PC-3 (cell line): ENCODE measurements at regions not wholly inside any gene's neighbourhood (a gene's known extent, or its start where the extent isn't known, plus 50 kb on each side); places are given as distances from the start of the nearest gene placed in this dataset.

ENCODE experiments used
- ATAC-seq: fragments of 200-7000 bp; cut with Tn5 transposase; 2 replicates; pipeline ENCODE4 v1.9.1; 2020; ENCODE audit warnings: mild to moderate bottlenecking, moderate library complexity
- BruUV-seq: library from RNA; stranded (reverse); fragments of 400-500 nt; replicated peaks from 2 replicates; lab custom pipeline; 2021; lab: Mats Ljungman, UMichigan
- CTCF ChIA-PET: fragments of 300-600 bp; sonication (Branson Sonifier 250); formaldehyde crosslinking; loops from one replicate; lab custom pipeline; 2022; ENCODE audit warnings: antibody characterized with exemption; lab: Charles Lee
- POLR2A ChIA-PET: fragments of 300-600 bp; sonication (Branson Sonifier 250); formaldehyde crosslinking; loops from one replicate; lab custom pipeline; 2022; ENCODE audit warnings: antibody characterized with exemption; ENCODE audit not compliant: unreplicated experiment; lab: Charles Lee
- DNase-seq: peaks from one replicate; pipeline ENCODE4 v3.0.0-alpha.2; 2015
- H2AFZ ChIP-seq: fragments of 300-600 bp; sonication (generic); 2 replicates; pipeline ENCODE4 v1.6.0; 2016; ENCODE audit warnings: antibody characterized with exemption, low read length
- H3F3A ChIP-seq: fragments of 300-600 bp; sonication (generic); one replicate; pipeline ENCODE4 v1.6.0; 2017; ENCODE audit warnings: antibody characterized with exemption, low read length, control low read depth, mild to moderate bottlenecking; ENCODE audit not compliant: unreplicated experiment
- H3K27ac ChIP-seq: fragments of 300-600 bp; sonication (generic); 2 replicates; pipeline ENCODE4 v1.5.1; 2016; ENCODE audit warnings: mild to moderate bottlenecking, low read length
- H3K27me3 ChIP-seq: fragments of 300-600 bp; sonication (generic); 2 replicates; pipeline ENCODE4 v1.6.1; 2016; ENCODE audit warnings: low read length, mixed read lengths
- H3K36me3 ChIP-seq: fragments of 300-600 bp; sonication (generic); 2 replicates; pipeline ENCODE4 v1.6.1; 2016; ENCODE audit warnings: low read depth, mixed run types, low read length, mixed read lengths
- H3K4me1 ChIP-seq: fragments of 300-600 bp; sonication (generic); 2 replicates; pipeline ENCODE4 v1.5.1; 2016; ENCODE audit warnings: low read length; ENCODE audit not compliant: insufficient read depth
- H3K4me2 ChIP-seq: fragments of 300-600 bp; sonication (generic); 2 replicates; pipeline ENCODE4 v1.6.0; 2016; ENCODE audit warnings: low read length
- H3K4me3 ChIP-seq: fragments of 300-600 bp; sonication (generic); 2 replicates; pipeline ENCODE4 v1.5.1; 2016; ENCODE audit warnings: mild to moderate bottlenecking, low read length, mixed read lengths
- H3K79me2 ChIP-seq: fragments of 300-600 bp; sonication (generic); 2 replicates; pipeline ENCODE4 v1.6.1; 2017; ENCODE audit warnings: low read length, mixed read lengths
- H3K9ac ChIP-seq: fragments of 300-600 bp; sonication (generic); 2 replicates; pipeline ENCODE4 v1.6.0; 2016; ENCODE audit warnings: mild to moderate bottlenecking, low read length
- H3K9me2 ChIP-seq: fragments of 300-600 bp; sonication (generic); replicated peaks from 2 replicates; pipeline ENCODE4 v1.6.1; 2016; ENCODE audit warnings: mixed run types, low read length, mixed read lengths
- H3K9me3 ChIP-seq: fragments of 300-600 bp; sonication (generic); 2 replicates; pipeline ENCODE4 v1.6.1; 2016; ENCODE audit warnings: low read length, mixed read lengths
- H4K20me1 ChIP-seq: fragments of 300-600 bp; sonication (generic); 2 replicates; pipeline ENCODE4 v1.6.1; 2016; ENCODE audit warnings: low read length, mixed read lengths
- EZH2 ChIP-seq: fragments of 300-600 bp; sonication (generic); IDR thresholded peaks from one replicate; pipeline ENCODE4 v1.6.1; 2017; ENCODE audit warnings: antibody characterized with exemption, mild to moderate bottlenecking, low read length; ENCODE audit not compliant: unreplicated experiment
- EZH2phosphoT487 ChIP-seq: fragments of 300-600 bp; sonication (generic); IDR thresholded peaks from 2 replicates; pipeline ENCODE4 v1.6.1; 2018; ENCODE audit warnings: mild to moderate bottlenecking, antibody characterized with exemption, low read length, borderline replicate concordance
- intact Hi-C: fragments of 100-400 bp; cut with micrococcal nuclease; formaldehyde crosslinking; loops from 2 replicates; pipeline ENCODE4 v1.9.0; 2023
- TF ChIP-seq, protein P1 (sequence below): fragments of 300-600 bp; sonication (generic); conservative IDR thresholded peaks from 2 replicates; pipeline ENCODE4 v1.5.1; 2017; ENCODE audit warnings: antibody characterized with exemption, low read depth, mild to moderate bottlenecking, low read length

DNA sequence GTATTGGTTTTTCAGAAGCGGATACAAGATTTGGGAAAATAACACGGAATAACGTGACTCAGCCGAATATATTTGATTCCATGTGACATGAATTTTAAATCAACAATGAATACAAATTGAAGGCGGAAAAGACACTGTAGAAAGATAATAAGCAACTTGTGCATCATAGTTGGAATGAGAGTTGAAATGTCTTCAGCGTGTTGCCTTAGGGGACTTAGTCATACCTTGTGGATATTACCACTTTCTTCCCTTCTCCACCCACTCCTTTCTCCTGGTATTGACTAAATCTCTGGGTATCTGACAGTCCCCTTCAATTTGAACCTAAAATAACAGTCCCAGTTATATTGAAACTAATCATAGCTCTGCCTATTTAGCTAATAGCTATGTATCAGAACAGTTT lies 2373.1 kb upstream of the RAG2 start:
- intact Hi-C loops, result loop anchor here (2.0 to 10.0 kb wide), 3 partner anchors 20 to 396 kb away; no protein-coding TSS in a partner anchor
- no peaks in the 10 kb centered on the region for H3K27me3 ChIP-seq
- POLR2A ChIA-PET, result no interaction called here
- no peaks in the 10 kb centered on the region for H3K9me3 ChIP-seq
- ATAC-seq (peak; percentile 99), DNase-seq (peak; percentile 85)
- H3K9me2 ChIP-seq, result no peaks in the 10 kb centered on the region
- H4K20me1 ChIP-seq, result no peaks in the 10 kb centered on the region
- peak overlapping the region; percentile 67 for H3K27ac ChIP-seq
- no peak overlapping the region for H3K4me3 ChIP-seq
- peaks cover 13% of the 10 kb centered on the region for H3K4me1 ChIP-seq
- BruUV-seq, result no TSS peak
- H3K4me2 ChIP-seq, result peak overlapping the region; percentile 21; the same call in 1 of the 2 replicates
- 0 out of 2 replicates have a peak overlapping the region, but pooled peaks have one; percentile 31 for H3K9ac ChIP-seq
- H3K79me2 ChIP-seq, result no peaks in the 10 kb centered on the region
- no peaks in the 10 kb centered on the region for H3K36me3 ChIP-seq
- TF ChIP-seq, protein P1, sequence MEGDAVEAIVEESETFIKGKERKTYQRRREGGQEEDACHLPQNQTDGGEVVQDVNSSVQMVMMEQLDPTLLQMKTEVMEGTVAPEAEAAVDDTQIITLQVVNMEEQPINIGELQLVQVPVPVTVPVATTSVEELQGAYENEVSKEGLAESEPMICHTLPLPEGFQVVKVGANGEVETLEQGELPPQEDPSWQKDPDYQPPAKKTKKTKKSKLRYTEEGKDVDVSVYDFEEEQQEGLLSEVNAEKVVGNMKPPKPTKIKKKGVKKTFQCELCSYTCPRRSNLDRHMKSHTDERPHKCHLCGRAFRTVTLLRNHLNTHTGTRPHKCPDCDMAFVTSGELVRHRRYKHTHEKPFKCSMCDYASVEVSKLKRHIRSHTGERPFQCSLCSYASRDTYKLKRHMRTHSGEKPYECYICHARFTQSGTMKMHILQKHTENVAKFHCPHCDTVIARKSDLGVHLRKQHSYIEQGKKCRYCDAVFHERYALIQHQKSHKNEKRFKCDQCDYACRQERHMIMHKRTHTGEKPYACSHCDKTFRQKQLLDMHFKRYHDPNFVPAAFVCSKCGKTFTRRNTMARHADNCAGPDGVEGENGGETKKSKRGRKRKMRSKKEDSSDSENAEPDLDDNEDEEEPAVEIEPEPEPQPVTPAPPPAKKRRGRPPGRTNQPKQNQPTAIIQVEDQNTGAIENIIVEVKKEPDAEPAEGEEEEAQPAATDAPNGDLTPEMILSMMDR, result no peak
- no peak for TF ChIP-seq EZH2
- no peak for TF ChIP-seq EZH2phosphoT487
- CTCF ChIA-PET, result no interaction called here
- no peak overlapping the region for H2AFZ ChIP-seq
- H3F3A ChIP-seq, result no peaks in the 10 kb centered on the region

DNA sequence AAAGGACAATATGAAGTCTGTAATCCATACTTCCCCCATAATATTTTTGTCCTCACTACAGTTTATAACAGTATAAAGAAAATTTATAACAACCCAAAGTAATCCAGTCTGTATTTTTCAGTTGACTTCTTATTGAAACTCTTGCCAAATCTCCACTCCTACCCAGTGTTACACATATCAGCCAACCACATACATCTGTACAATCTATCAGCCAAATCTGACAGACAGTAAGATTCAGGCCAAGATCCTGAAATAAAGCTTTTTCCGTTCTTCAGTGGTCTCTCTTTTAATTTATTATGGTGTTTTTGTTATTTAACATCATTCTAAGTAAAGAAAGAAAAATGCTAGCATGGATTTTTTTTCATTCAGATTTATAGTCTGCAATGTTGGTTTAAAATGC lies 2370.9 kb upstream of the RAG2 start:
- peaks cover 13% of the 10 kb centered on the region for H3K4me1 ChIP-seq
- no peak overlapping the region for H3K9ac ChIP-seq
- no peak overlapping the region for H3K27ac ChIP-seq
- H3F3A ChIP-seq, result no peaks in the 10 kb centered on the region
- POLR2A ChIA-PET, result no interaction called here
- CTCF ChIA-PET, result no interaction called here
- intact Hi-C loops, result no loop called here
- ATAC-seq (no peak), DNase-seq (no peak)
- no peak overlapping the region for H3K4me2 ChIP-seq
- H3K9me3 ChIP-seq, result no peaks in the 10 kb centered on the region
- no peaks in the 10 kb centered on the region for H3K79me2 ChIP-seq
- no TSS peak for BruUV-seq
- TF ChIP-seq EZH2phosphoT487 (no peak), EZH2 (no peak)
- TF ChIP-seq, protein P1, result no peak
- no peak overlapping the region for H3K4me3 ChIP-seq
- H3K27me3 ChIP-seq, result no peaks in the 10 kb centered on the region
- no peaks in the 10 kb centered on the region for H3K36me3 ChIP-seq
- no peaks in the 10 kb centered on the region for H3K9me2 ChIP-seq
- H2AFZ ChIP-seq, result no peak overlapping the region
- no peaks in the 10 kb centered on the region for H4K20me1 ChIP-seq

DNA sequence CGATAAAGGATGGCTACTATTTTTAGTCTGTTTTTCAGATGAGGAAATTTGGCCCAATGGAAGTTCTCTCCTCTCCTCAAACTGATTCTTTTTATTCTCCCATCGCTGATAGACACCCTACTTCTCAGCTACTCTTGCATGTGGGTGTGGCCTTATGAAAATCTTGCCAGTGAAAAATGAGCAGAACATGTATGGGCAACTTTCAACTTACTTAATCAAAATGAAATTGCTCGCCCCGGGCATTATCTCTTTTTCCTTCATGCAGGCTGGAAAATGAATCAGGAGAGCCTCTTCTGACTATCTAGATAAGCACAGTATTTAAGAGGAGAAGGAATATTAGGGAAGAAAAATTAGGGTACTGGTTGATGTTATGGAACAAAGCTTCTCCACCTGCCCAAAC lies 2354.7 kb upstream of the RAG2 start:
- Histone ChIP-seq H3K4me2 (no peak overlapping the region), H2AFZ (no peak overlapping the region), H3K9ac (no peak overlapping the region), H3K27ac (no peak overlapping the region), H3K27me3 (no peaks in the 10 kb centered on the region), H3K4me3 (no peak overlapping the region), H3K9me2 (no peaks in the 10 kb centered on the region), H3K9me3 (no peaks in the 10 kb centered on the region), H4K20me1 (no peaks in the 10 kb centered on the region), H3K4me1 (peaks cover 4% of the 10 kb centered on the region; the same call in 1 of the 2 replicates), H3K36me3 (no peaks in the 10 kb centered on the region), H3F3A (no peaks in the 10 kb centered on the region), H3K79me2 (no peaks in the 10 kb centered on the region)
- intact Hi-C loops, result no loop called here
- CTCF ChIA-PET, result no interaction called here
- no peak for DNase-seq
- BruUV-seq, result no TSS peak
- TF ChIP-seq EZH2 (no peak), EZH2phosphoT487 (no peak)
- TF ChIP-seq, protein P1, result no peak
- no peak for ATAC-seq
- POLR2A ChIA-PET, result no interaction called here
